ENCODE measurements at regions not wholly inside any gene's neighbourhood (a gene's known extent, or its start where the extent isn't known, plus 50 kb on each side); places are given as distances from the start of the nearest gene placed in this dataset.
"Not testable (repeated sequence)": the region's sequence is repeated elsewhere in the genome, so short reads cannot be mapped to it uniquely, and the experiment has no call there.

DNA sequence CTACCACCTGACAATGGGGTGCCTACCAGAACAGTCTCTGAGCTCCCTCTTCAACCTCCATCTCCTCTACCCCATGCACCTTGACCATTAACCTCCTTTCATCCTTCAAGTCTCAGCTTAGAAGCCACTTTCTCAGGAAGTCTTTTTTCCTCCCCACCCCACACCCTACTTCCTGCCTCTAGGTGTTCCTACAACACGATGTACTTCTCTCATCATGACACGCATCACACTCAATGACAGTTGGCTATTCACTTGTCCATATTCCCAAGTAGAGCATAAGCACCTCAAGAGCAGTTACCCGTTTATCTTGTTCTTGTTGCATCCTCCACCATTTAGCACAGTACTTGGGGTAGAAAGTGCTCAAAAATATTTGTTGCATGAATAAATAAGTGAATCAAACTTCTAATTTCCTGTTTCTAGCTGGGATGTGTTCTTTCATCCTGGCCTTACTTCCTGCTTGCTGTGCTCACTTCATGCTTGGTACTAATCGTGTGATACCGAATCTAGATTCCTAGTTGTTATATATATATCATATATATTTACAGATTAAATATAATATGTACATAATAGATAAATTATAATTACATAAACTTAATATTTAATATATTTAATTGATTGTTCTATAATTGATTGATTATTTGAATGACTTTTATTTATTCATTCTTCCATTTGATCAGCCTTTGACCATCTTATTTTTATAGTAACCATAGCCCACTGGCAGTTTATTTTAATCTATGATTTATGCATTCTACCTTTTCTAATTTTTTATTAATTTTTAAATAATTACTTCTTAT, 177.5 kb upstream of the TMEM45B start:
- TF ChIP-seq POLR2A (IDR thresholded peaks at IDR 0.05; ENCODE audit: low read depth, low read length): no peak
- DNase-seq (ENCODE audit: insufficient read length, low spot score) (no peak), FAIRE-seq (no peak)

GRCh38 chr11:129639300-129639699, 176.3 kb upstream of the TMEM45B start:
- DNase-seq (ENCODE audit: insufficient read length, low spot score) (no peak), FAIRE-seq (peak; percentile 94)
- TF ChIP-seq POLR2A (IDR thresholded peaks at IDR 0.05; ENCODE audit: low read depth, low read length): no peak

- no peak for FAIRE-seq
- TF ChIP-seq POLR2A (IDR thresholded peaks at IDR 0.05; ENCODE audit: low read depth, low read length): no peak
- no peak for DNase-seq (ENCODE audit: insufficient read length, low spot score)
Measured at GRCh38 chr11:129640671-129641070, 175.0 kb upstream of the TMEM45B start.

GRCh38 chr11:129643031-129643721, 172.5 kb upstream of the TMEM45B start:
- DNase-seq (ENCODE audit: insufficient read length, low spot score) (no peak), FAIRE-seq (peak; percentile 91)
- no peak for TF ChIP-seq POLR2A (IDR thresholded peaks at IDR 0.05; ENCODE audit: low read depth, low read length)

DNA sequence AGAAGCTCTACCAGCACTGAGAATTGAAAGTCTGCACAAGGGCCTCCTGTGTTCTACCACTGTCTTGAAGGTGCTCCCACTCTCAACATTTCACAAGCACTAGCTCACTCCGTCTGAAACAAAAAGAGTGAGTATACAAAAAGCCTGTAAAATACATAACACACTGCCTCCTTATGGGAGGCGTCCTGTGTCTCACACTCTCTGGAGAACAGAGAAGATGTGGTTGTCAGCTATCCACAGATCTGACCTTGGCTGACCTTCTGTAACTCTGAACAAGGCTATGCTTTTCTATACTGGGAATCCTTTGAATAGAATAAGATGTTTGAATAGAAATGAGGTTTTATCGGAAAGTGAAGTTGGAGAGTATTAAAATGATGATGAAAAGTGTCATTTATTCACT, 171.3 kb upstream of the TMEM45B start:
- no peak for TF ChIP-seq POLR2A (IDR thresholded peaks at IDR 0.05; ENCODE audit: low read depth, low read length)
- no peak for FAIRE-seq
- DNase-seq (ENCODE audit: insufficient read length, low spot score): no peak

DNA sequence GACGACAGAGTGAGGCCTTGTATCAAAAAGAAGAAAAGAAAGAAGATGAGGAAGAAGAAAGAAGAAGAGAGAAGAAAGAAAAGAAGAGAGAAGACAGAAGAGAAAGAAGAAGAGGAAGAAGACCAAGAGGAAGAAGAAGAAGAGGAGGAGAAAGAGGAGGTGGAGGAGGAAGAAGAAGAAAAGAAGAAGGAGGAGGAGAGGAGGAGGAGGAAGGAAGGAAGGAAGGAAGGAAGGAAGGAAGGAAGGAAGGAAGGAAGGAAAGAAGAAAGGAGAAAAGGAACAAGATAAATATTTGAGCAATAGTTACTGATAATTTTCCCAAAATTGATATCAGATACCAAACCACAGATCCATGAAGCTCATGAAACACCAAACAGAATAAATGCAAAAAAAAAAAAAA, 169.7 kb upstream of the TMEM45B start:
- DNase-seq (ENCODE audit: insufficient read length, low spot score) (no peak), FAIRE-seq (no peak)
- TF ChIP-seq POLR2A (IDR thresholded peaks at IDR 0.05; ENCODE audit: low read depth, low read length): no peak

DNA sequence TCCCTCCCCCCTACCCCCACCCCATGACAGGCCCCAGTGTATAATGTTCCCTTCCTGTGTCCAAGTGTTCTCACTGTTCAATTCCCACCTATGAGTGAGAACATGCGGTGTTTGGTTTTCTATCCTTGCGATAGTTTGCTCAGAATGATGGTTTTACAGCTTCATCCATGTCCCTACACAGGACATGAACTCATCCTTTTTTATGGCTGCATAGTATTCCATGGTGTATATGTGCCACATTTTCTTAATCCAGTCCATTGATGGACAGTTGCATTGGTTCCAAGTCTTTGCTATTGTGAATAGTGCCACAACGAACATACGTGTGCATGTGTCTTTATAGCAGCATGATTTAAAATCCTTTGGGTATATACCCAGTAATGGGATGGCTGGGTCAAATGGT, 165.6 kb upstream of the TMEM45B start:
- not testable (repeated sequence) for FAIRE-seq; DNase-seq (ENCODE audit: insufficient read length, low spot score)

DNA sequence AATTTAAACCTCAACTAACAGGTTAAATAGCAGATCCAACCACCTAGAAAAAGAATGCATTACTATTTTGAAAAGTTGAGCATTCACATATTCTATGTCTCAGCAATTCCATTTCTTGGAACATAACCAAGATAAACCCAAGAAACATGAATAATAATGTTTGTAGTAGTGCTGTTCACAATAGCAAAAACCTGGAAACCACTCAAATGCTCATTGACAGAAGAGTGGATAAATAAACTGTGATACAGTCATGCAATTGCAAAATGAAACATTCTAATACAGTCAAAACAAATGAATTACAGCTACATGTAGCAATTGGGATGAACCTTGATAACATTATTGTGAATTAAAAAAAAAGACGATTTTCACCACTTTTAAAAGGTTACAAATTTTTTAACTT, 162.8 kb upstream of the TMEM45B start:
- TF ChIP-seq POLR2A (IDR thresholded peaks at IDR 0.05; ENCODE audit: low read depth, low read length): no peak
- DNase-seq (ENCODE audit: insufficient read length, low spot score) (no peak), FAIRE-seq (no peak)

GRCh38 chr11:129655247-129655832, 160.3 kb upstream of the TMEM45B start:
- DNase-seq (ENCODE audit: insufficient read length, low spot score): no peak
- no peak for FAIRE-seq
- TF ChIP-seq POLR2A (IDR thresholded peaks at IDR 0.05; ENCODE audit: low read depth, low read length): no peak

DNA sequence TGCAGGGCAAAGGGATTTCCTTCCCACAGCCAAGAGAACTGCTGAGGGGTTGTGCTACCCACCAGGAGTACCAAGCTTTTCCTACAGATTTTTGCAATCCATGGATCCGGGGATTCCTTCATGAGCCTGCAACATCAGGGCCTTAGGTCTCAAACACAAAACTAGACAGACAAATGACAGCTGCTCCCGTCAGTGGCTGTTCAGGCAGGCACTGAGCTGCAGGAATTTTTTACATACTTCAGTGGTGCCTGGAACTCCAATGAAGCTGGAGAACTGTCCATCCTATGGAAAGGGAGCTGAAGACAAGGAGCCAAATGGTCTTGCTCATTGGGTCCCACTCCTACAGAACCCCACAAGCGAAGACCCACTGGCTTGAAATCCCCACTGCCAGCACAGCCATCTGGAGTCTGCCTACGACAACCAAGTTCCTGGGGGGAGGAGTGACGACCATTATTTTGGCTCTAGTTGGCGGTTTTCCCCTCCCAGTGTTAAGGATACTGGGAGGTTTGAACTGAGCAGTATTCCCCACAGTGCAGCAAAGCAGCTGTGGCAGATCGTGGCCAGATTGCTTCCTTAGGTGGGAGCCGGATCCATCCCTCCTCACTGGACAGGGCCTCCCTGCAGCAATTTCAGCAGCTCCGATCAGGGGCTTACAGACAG, 157.7 kb upstream of the TMEM45B start:
- FAIRE-seq: no peak
- no peak for TF ChIP-seq POLR2A (IDR thresholded peaks at IDR 0.05; ENCODE audit: low read depth, low read length)
- DNase-seq (ENCODE audit: insufficient read length, low spot score): no peak

DNA sequence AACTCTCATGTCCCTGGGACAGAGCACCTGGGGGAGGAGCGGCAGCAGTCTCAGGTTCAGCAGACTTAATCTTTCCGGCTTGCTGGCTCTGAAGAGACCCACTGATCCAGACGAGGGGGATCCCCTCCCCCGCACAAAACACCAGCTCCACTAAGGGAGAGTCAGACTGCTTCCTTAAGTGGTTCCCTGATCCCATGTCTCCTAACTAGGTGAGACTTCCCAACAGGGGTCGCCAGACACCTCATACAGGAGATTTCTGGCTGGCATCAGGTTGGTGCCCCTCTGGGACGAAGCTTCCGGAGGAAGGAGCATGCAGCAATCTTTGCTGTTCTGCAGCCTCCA, 157.2 kb upstream of the TMEM45B start:
- FAIRE-seq (no peak), DNase-seq (ENCODE audit: insufficient read length, low spot score) (no peak)
- TF ChIP-seq POLR2A (IDR thresholded peaks at IDR 0.05; ENCODE audit: low read depth, low read length): no peak

DNA sequence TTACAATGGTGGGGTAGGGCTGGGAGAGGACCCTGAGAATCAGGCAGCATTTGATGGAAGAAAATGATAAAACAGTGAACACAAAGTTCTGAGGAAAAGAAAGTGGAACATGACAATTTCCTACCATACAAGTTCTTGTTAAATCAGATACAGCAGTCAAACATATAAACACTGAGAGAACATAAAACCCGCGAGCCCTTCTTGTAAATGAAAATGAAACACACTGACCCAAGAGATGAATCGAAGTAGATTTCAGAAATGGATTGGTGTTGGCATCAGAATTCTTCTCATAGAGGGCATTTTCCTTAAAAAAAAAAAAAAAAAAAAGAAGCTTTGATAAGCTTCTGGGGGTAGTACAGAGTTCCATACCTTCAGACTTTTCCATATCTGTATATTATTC, 134.7 kb upstream of the TMEM45B start:
- FAIRE-seq (no peak), DNase-seq (ENCODE audit: insufficient read length, low spot score) (no peak)
- no peak for TF ChIP-seq POLR2A (IDR thresholded peaks at IDR 0.05; ENCODE audit: low read depth, low read length)

DNA sequence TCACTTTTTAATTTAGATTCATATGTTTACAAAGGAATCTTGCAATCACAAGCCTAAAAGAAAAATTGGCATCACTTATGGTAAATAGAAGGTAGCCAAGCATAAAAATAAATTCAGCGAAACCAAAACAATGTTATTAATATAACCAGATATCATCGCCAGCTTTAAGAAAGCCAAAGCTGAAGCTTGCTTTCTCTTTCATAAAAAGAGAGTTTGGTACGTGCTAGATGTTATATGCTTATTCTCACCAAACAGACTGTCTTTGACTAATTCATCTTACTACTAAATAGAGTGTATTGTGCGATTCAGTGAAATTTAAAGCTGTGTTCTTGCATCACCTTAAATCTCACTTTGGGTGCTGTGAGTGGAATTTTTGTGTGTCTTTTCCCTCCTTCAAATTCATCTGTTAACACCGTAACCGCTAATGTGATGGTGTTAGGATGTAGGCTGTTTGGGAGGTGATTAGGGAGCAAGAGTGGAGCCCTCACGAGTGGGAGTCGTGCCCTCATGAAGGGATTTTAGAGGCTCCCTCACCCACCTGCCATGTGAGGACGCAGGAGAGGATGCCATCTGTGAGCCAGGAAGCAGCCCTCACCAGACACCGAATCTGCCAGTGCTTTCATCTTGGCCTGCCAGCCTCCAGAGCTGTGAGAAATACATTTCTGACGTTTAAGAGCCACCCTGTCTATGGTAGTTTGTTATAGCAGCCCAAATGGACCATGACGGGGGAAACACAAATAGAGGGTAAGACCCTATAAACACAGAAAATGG, 134.1 kb upstream of the TMEM45B start:
- no peak for DNase-seq (ENCODE audit: insufficient read length, low spot score)
- FAIRE-seq: no peak
- no peak for TF ChIP-seq POLR2A (IDR thresholded peaks at IDR 0.05; ENCODE audit: low read depth, low read length)

GRCh38 chr11:129686269-129686668, 129.4 kb upstream of the TMEM45B start:
- DNase-seq (ENCODE audit: insufficient read length, low spot score) (no peak), FAIRE-seq (no peak)
- no peak for TF ChIP-seq POLR2A (IDR thresholded peaks at IDR 0.05; ENCODE audit: low read depth, low read length)

Data from H54 (cell line).